GM18873 (cell line): ENCODE measurements at regions not wholly inside any gene's neighbourhood (a gene's known extent, or its start where the extent isn't known, plus 50 kb on each side); places are given as distances from the start of the nearest gene placed in this dataset.
"Not testable (repeated sequence)": the region's sequence is repeated elsewhere in the genome, so short reads cannot be mapped to it uniquely, and the experiment has no call there.

Experiments used
- ATAC-seq: cut with Tn5 transposase; IDR thresholded peaks from one replicate; pipeline ENCODE4 v1.9.1; 2021; ENCODE audit warnings: mild to moderate bottlenecking, moderate library complexity, moderate number of reproducible peaks; ENCODE audit not compliant: unreplicated experiment, low FRiP score

- no peak for ATAC-seq
Observed at GRCh38 chr22:48920776-48921241, 906.9 kb downstream of the BRD1 start.

GRCh38 chr22:48919851-48920589 lies 907.7 kb downstream of the BRD1 start:
- no peak for ATAC-seq

GRCh38 chr22:48919187-48919590 lies 908.5 kb downstream of the BRD1 start:
- ATAC-seq = no peak

GRCh38 chr22:48918585-48919186 lies 909.0 kb downstream of the BRD1 start:
- ATAC-seq = no peak

GRCh38 chr22:48912356-48913066 lies 915.2 kb downstream of the BRD1 start:
- ATAC-seq = not testable (repeated sequence)

GRCh38 chr22:48911647-48912046 lies 916.0 kb downstream of the BRD1 start:
- not testable (repeated sequence) for ATAC-seq

- ATAC-seq = not testable (repeated sequence)
Observed at GRCh38 chr22:48911067-48911466, 916.6 kb downstream of the BRD1 start.

- no peak for ATAC-seq
Observed at GRCh38 chr22:48908547-48908946, 919.1 kb downstream of the BRD1 start.

- no peak for ATAC-seq
Observed at GRCh38 chr22:48907591-48907990, 920.1 kb downstream of the BRD1 start.

- ATAC-seq = no peak
Observed at GRCh38 chr22:48906216-48906835, 921.3 kb downstream of the BRD1 start.

- ATAC-seq = no peak
Observed at GRCh38 chr22:48905206-48905975, 922.3 kb downstream of the BRD1 start.

- ATAC-seq = no peak
Observed at GRCh38 chr22:48902983-48903650, 924.6 kb downstream of the BRD1 start.

GRCh38 chr22:48902001-48902869 lies 925.4 kb downstream of the BRD1 start:
- no peak for ATAC-seq

- ATAC-seq = no peak
Observed at GRCh38 chr22:48901324-48901723, 926.3 kb downstream of the BRD1 start.

- no peak for ATAC-seq
Observed at GRCh38 chr22:48900626-48901025, 927.0 kb downstream of the BRD1 start.

GRCh38 chr22:48900327-48900597 lies 927.4 kb downstream of the BRD1 start:
- no peak for ATAC-seq

GRCh38 chr22:48899523-48900326 lies 927.9 kb downstream of the BRD1 start:
- ATAC-seq = no peak

GRCh38 chr22:48898524-48899250 lies 929.0 kb downstream of the BRD1 start:
- ATAC-seq = no peak
